Tibial artery (tissue), 4 donors: ENCODE measurements at regions not wholly inside any gene's neighbourhood (a gene's known extent, or its start where the extent isn't known, plus 50 kb on each side); places are given as distances from the start of the nearest gene placed in this dataset.

ENCODE experiments used
- DNase-seq, 2 donors: peaks; one replicate each; pipeline ENCODE4 v3.0.0-alpha.2; 2019
- H3K27ac ChIP-seq, 2 donors: fragments of 200-600 bp; sonication (generic) in 1 of 2; 1 replicate in 1 of 2; 2 replicates in 1 of 2; pipeline ENCODE4 v1.5.1; 2018 to 2019; ENCODE audit warnings: mild to moderate bottlenecking in 1 of 2
- H3K27me3 ChIP-seq, 2 donors: fragments of 200-600 bp; sonication (generic) in 1 of 2; one replicate each; pipeline versions ENCODE4 v1.5.1 to v1.6.0; 2016 to 2019
- H3K36me3 ChIP-seq, 3 donors: fragments of 200-600 bp; sonication (generic) in 2 of 3; one replicate each; pipeline ENCODE4 v1.5.1; 2016 to 2019; ENCODE audit warnings: mild to moderate bottlenecking in 2 of 3
- H3K4me1 ChIP-seq, 4 donors: fragments of 200-600 bp; sonication (generic) in 2 of 4; 1 replicate in 3 of 4; 2 replicates in 1 of 4; pipeline ENCODE4 v1.5.1; 2016 to 2019
- H3K4me3 ChIP-seq, 2 donors: fragments of 200-600 bp; sonication (generic) in 1 of 2; 1 replicate in 1 of 2; 2 replicates in 1 of 2; pipeline ENCODE4 v1.5.1; 2018 to 2019; ENCODE audit warnings: mild to moderate bottlenecking in 2 of 2
- H3K9me3 ChIP-seq, 3 donors: fragments of 200-600 bp; sonication (generic) in 1 of 3; one replicate each; pipeline ENCODE4 v1.5.1; 2016 to 2019
- CTCF ChIP-seq, 2 experiments: fragments of 200-600 bp in 1 of 2; fragments of 450-650 bp in 1 of 2; IDR thresholded peaks; one replicate each; pipeline ENCODE4 v1.5.1; 2017 to 2019; ENCODE audit warnings: antibody characterized with exemption in 2 of 2, mild to moderate bottlenecking in 1 of 2, moderate library complexity in 1 of 2
- intact Hi-C: fragments of 100-400 bp; cut with DNase I; formaldehyde crosslinking; loops from one replicate; pipeline ENCODE4 v1.15.0; 2023; ENCODE audit warnings: low total_unique reads

GRCh38 chr9:88706193-88707113 lies 171.5 kb downstream of the NXNL2 start:
- TF ChIP-seq CTCF (IDR thresholded peaks at IDR 0.05): no peak
- no peaks in the 10 kb centered on the region for H3K9me3 ChIP-seq

GRCh38 chr9:88710449-88710848 lies 175.5 kb downstream of the NXNL2 start:
- intact Hi-C loops: no loop called here

More at GRCh38 chr9:88706193-88707113, 171.5 kb downstream of the NXNL2 start:
- no peaks in the 10 kb centered on the region for H3K27me3 ChIP-seq
- H3K27ac ChIP-seq: no peak overlapping the region
- no peaks in the 10 kb centered on the region for H3K36me3 ChIP-seq
- H3K4me1 ChIP-seq: no peaks in the 10 kb centered on the region
- no peak for DNase-seq
- no peak overlapping the region for H3K4me3 ChIP-seq
- intact Hi-C loops: no loop called here

GRCh38 chr9:88711719-88712118 lies 176.7 kb downstream of the NXNL2 start:
- peaks cover 0 to 8% (median 4%) of the 10 kb centered on the region in 3 donors for H3K9me3 ChIP-seq
- intact Hi-C loops: no loop called here
- no peaks in the 10 kb centered on the region for H3K36me3 ChIP-seq
- DNase-seq: no peak
- TF ChIP-seq CTCF (IDR thresholded peaks at IDR 0.05): no peak
- H3K27ac ChIP-seq: no peak overlapping the region
- no peak overlapping the region for H3K4me3 ChIP-seq
- peaks cover 0 to 6% (median 3%) of the 10 kb centered on the region in 4 donors for H3K4me1 ChIP-seq
- H3K27me3 ChIP-seq: no peaks in the 10 kb centered on the region

More at GRCh38 chr9:88710449-88710848, 175.5 kb downstream of the NXNL2 start:
- no peak for DNase-seq
- Histone ChIP-seq H3K27me3 (no peaks in the 10 kb centered on the region), H3K4me1 (no peaks in the 10 kb centered on the region), H3K27ac (no peak overlapping the region), H3K9me3 (peaks cover 0 to 4% (median 2%) of the 10 kb centered on the region in 3 donors), H3K4me3 (no peak overlapping the region), H3K36me3 (no peaks in the 10 kb centered on the region)
- no peak for TF ChIP-seq CTCF (IDR thresholded peaks at IDR 0.05)

GRCh38 chr9:88712484-88712883 lies 177.5 kb downstream of the NXNL2 start:
- no peak for TF ChIP-seq CTCF (IDR thresholded peaks at IDR 0.05)
- no peak for DNase-seq
- no peaks in the 10 kb centered on the region for H3K27me3 ChIP-seq
- intact Hi-C loops: no loop called here
- H3K4me3 ChIP-seq: no peak overlapping the region
- H3K9me3 ChIP-seq: peaks cover 0 to 8% (median 4%) of the 10 kb centered on the region in 3 donors
- H3K27ac ChIP-seq: no peak overlapping the region
- no peaks in the 10 kb centered on the region for H3K36me3 ChIP-seq
- peaks cover 0 to 13% (median 8%) of the 10 kb centered on the region in 4 donors for H3K4me1 ChIP-seq

GRCh38 chr9:88713010-88713409 lies 178.0 kb downstream of the NXNL2 start:
- Histone ChIP-seq H3K36me3 (no peaks in the 10 kb centered on the region), H3K9me3 (peaks cover 0 to 8% (median 4%) of the 10 kb centered on the region in 3 donors), H3K4me3 (no peak overlapping the region), H3K27me3 (no peaks in the 10 kb centered on the region), H3K4me1 (peaks cover 0 to 14% (median 8%) of the 10 kb centered on the region in 4 donors), H3K27ac (no peak overlapping the region)
- intact Hi-C loops: no loop called here
- no peak for TF ChIP-seq CTCF (IDR thresholded peaks at IDR 0.05)
- no peak for DNase-seq
